Lower lobe of right lung (tissue), 2 donors: ENCODE measurements at regions not wholly inside any gene's neighbourhood (a gene's known extent, or its start where the extent isn't known, plus 50 kb on each side); places are given as distances from the start of the nearest gene placed in this dataset.

ENCODE experiments used
- ATAC-seq, 2 donors: fragments of 200-7000 bp; cut with Tn5 transposase; one replicate each; pipeline ENCODE4 v1.9.1; 2020 to 2022; ENCODE audit warnings: mild to moderate bottlenecking in 2 of 2, moderate library complexity in 2 of 2
- DNase-seq: peaks from one replicate; pipeline ENCODE4 v3.0.0-alpha.2; 2020
- H3K27ac ChIP-seq: fragments of 200-600 bp; one replicate; pipeline ENCODE4 v1.8.0; 2022
- H3K27me3 ChIP-seq: fragments of 200-600 bp; one replicate; pipeline ENCODE4 v1.8.0; 2022; ENCODE audit warnings: low read depth
- H3K36me3 ChIP-seq: fragments of 200-600 bp; one replicate; pipeline ENCODE4 v1.8.0; 2022; ENCODE audit warnings: mild to moderate bottlenecking
- H3K4me1 ChIP-seq: fragments of 200-600 bp; one replicate; pipeline ENCODE4 v1.8.0; 2022
- H3K4me3 ChIP-seq: fragments of 200-600 bp; one replicate; pipeline ENCODE4 v1.8.0; 2022; ENCODE audit warnings: mild to moderate bottlenecking
- H3K9me3 ChIP-seq: fragments of 200-600 bp; one replicate; pipeline ENCODE4 v1.8.0; 2022
- CTCF ChIP-seq: fragments of 200-600 bp; IDR thresholded peaks from one replicate; pipeline ENCODE4 v1.8.0; 2022; ENCODE audit warnings: antibody characterized with exemption, mild to moderate bottlenecking
- intact Hi-C: fragments of 100-400 bp; cut with DNase I; formaldehyde crosslinking; loops from one replicate; pipeline ENCODE4 v1.11.0; 2022
- donor health status: DM: no; HTN: yes; CAD: no; lungs with severe emphysema.

- Histone ChIP-seq H3K36me3 (no peaks in the 10 kb centered on the region), H3K4me3 (no peak overlapping the region), H3K27ac (no peak overlapping the region), H3K27me3 (no peaks in the 10 kb centered on the region), H3K4me1 (no peaks in the 10 kb centered on the region), H3K9me3 (no peaks in the 10 kb centered on the region)
- intact Hi-C loops: no loop called here
- TF ChIP-seq CTCF: no peak
- DNase-seq (no peak), ATAC-seq (no peak)
These were observed 418.4 kb upstream of the SGCD start for GRCh38 chr5:155908543-155908942.

- no peaks in the 10 kb centered on the region for H3K9me3 ChIP-seq
- TF ChIP-seq CTCF: no peak
- no peaks in the 10 kb centered on the region for H3K27me3 ChIP-seq
- ATAC-seq (no peak), DNase-seq (no peak)
- intact Hi-C loops: no loop called here
- no peaks in the 10 kb centered on the region for H3K36me3 ChIP-seq
- no peaks in the 10 kb centered on the region for H3K4me1 ChIP-seq
- H3K27ac ChIP-seq: no peak overlapping the region
- H3K4me3 ChIP-seq: no peak overlapping the region
These were observed 414.7 kb upstream of the SGCD start for GRCh38 chr5:155912291-155912690.

- H3K27me3 ChIP-seq: no peaks in the 10 kb centered on the region
- no peak for TF ChIP-seq CTCF
- H3K27ac ChIP-seq: no peak overlapping the region
- DNase-seq (no peak), ATAC-seq (no peak)
- no peaks in the 10 kb centered on the region for H3K4me1 ChIP-seq
- no peak overlapping the region for H3K4me3 ChIP-seq
- no peaks in the 10 kb centered on the region for H3K36me3 ChIP-seq
- no peaks in the 10 kb centered on the region for H3K9me3 ChIP-seq
- intact Hi-C loops: no loop called here
These were observed 412.2 kb upstream of the SGCD start for GRCh38 chr5:155914766-155915165.

GRCh38 chr5:155915601-155916000, 411.4 kb upstream of the SGCD start:
- no peak overlapping the region for H3K4me3 ChIP-seq
- ATAC-seq: no peak
- no peak overlapping the region for H3K27ac ChIP-seq
- no peaks in the 10 kb centered on the region for H3K36me3 ChIP-seq
- no peaks in the 10 kb centered on the region for H3K4me1 ChIP-seq
- intact Hi-C loops: no loop called here
- TF ChIP-seq CTCF: no peak
- no peaks in the 10 kb centered on the region for H3K9me3 ChIP-seq
- H3K27me3 ChIP-seq: no peaks in the 10 kb centered on the region
- DNase-seq: no peak

- DNase-seq (no peak), ATAC-seq (no peak)
- intact Hi-C loops: no loop called here
These were observed 407.8 kb upstream of the SGCD start for GRCh38 chr5:155919126-155919525.

More at GRCh38 chr5:155919126-155919525, 407.8 kb upstream of the SGCD start:
- H3K27me3 ChIP-seq: no peaks in the 10 kb centered on the region
- no peaks in the 10 kb centered on the region for H3K9me3 ChIP-seq
- H3K4me3 ChIP-seq: no peak overlapping the region
- no peak overlapping the region for H3K27ac ChIP-seq
- no peaks in the 10 kb centered on the region for H3K4me1 ChIP-seq
- H3K36me3 ChIP-seq: no peaks in the 10 kb centered on the region
- no peak for TF ChIP-seq CTCF
